H1 (cell line): ENCODE measurements at regions not wholly inside any gene's neighbourhood (a gene's known extent, or its start where the extent isn't known, plus 50 kb on each side); places are given as distances from the start of the nearest gene placed in this dataset.
A peak's percentile ranks its signal among the peaks of the same experiment; 100 is the strongest.

Experiments used
- BRCA1 ChIP-seq: IDR thresholded peaks from 2 replicates; pipeline ENCODE4 v1.6.1; 2012; ENCODE audit warnings: low read depth, low read length, improper control_type of control experiment
- CBX5 ChIP-seq: fragments of 300-800, 300-1000 bp; sonication (generic); IDR thresholded peaks from 2 replicates; pipeline ENCODE4 v1.7.1; 2016; ENCODE audit warnings: antibody characterized with exemption, low read length, low read depth
- CHD7 ChIP-seq: fragments of 300-600 bp; sonication (generic); IDR thresholded peaks from 2 replicates; pipeline ENCODE4 v1.7.1; 2012; ENCODE audit warnings: low read length, moderate library complexity, mild to moderate bottlenecking, inconsistent platforms; ENCODE audit not compliant: insufficient replicate concordance
- HDAC2 ChIP-seq, 2 experiments: fragments of 300-600 bp in 1 of 2; sonication (generic) in 1 of 2; IDR thresholded peaks; 2 replicates each; pipeline ENCODE4 v1.6.1; 2011 to 2012; ENCODE audit warnings: low read depth in 2 of 2, low read length in 2 of 2, mild to moderate bottlenecking in 2 of 2, moderate library complexity in 2 of 2, borderline replicate concordance in 1 of 2, inconsistent platforms in 1 of 2
- JUN ChIP-seq: IDR thresholded peaks from 2 replicates; pipeline ENCODE4 v1.6.1; 2011; ENCODE audit warnings: low read depth, mild to moderate bottlenecking, improper control_type of control experiment, low read length
- JUND ChIP-seq: IDR thresholded peaks from 2 replicates; pipeline ENCODE4 v1.6.1; 2011; ENCODE audit warnings: mild to moderate bottlenecking, improper control_type of control experiment, low read length
- NANOG ChIP-seq: IDR thresholded peaks from 2 replicates; pipeline ENCODE4 v1.6.1; 2011; ENCODE audit warnings: low read length, low read depth, mild to moderate bottlenecking, inconsistent platforms; ENCODE audit not compliant: insufficient read depth, poor library complexity, severe bottlenecking
- SIX5 ChIP-seq: IDR thresholded peaks from 2 replicates; pipeline ENCODE4 v1.6.1; 2011; ENCODE audit warnings: mild to moderate bottlenecking, low read depth, low read length
- TEAD4 ChIP-seq: IDR thresholded peaks from 2 replicates; pipeline ENCODE4 v1.6.1; 2012; ENCODE audit warnings: low read depth, low read length, inconsistent platforms, mixed read lengths
- ZNF274 ChIP-seq: IDR thresholded peaks from 2 replicates; pipeline ENCODE4 v1.7.0; 2012; ENCODE audit warnings: low read length, borderline replicate concordance; ENCODE audit errors: extremely low read depth

- TF ChIP-seq CHD7 = no peak
- TF ChIP-seq HDAC2 (IDR thresholded peaks at IDR 0.05; ENCODE audit: borderline replicate concordance in 1 of 2, low read depth in 2 of 2, low read length in 2 of 2) = 0 out of 4 replicates have a peak, but pooled peaks have one; percentile 11 to 37
- no peak for TF ChIP-seq BRCA1
- TF ChIP-seq CBX5 = no peak
- no peak for TF ChIP-seq JUND
- no peak for TF ChIP-seq JUN
- TF ChIP-seq TEAD4 = no peak
- TF ChIP-seq ZNF274 = no peak
- TF ChIP-seq SIX5 = no peak
- no peak for TF ChIP-seq NANOG
These were observed 83.8 kb upstream of the MAML3 start (continued) for GRCh38 chr4:140237616-140238350.
